HCT116 (cell line): ENCODE measurements at regions not wholly inside any gene's neighbourhood (a gene's known extent, or its start where the extent isn't known, plus 50 kb on each side); places are given as distances from the start of the nearest gene placed in this dataset.

ENCODE experiments used
- CTCF ChIP-seq, 3 experiments: fragments of 200-600 bp in 1 of 3; sonication (generic) in 1 of 3; IDR thresholded peaks in 2 of 3; conservative IDR thresholded peaks in 1 of 3; 2 replicates each; pipeline ENCODE4 v1.5.1; 2012 to 2017; ENCODE audit warnings: low read depth in 2 of 3, low read length in 2 of 3, antibody characterized with exemption in 1 of 3, borderline replicate concordance in 1 of 3, control low read depth in 1 of 3, mild to moderate bottlenecking in 1 of 3, mixed read lengths in 1 of 3, mixed run types in 1 of 3, moderate library complexity in 1 of 3; ENCODE audit not compliant: insufficient read depth in 1 of 3
- ELF1 ChIP-seq: IDR thresholded peaks from 2 replicates; pipeline ENCODE4 v1.6.1; 2012; ENCODE audit warnings: low read depth, borderline replicate concordance
- POLR2A ChIP-seq: IDR thresholded peaks from 2 replicates; pipeline ENCODE4 v1.7.0; 2011; ENCODE audit warnings: borderline replicate concordance; ENCODE audit not compliant: insufficient read depth, insufficient read length; ENCODE audit errors: extremely low read depth
- SRF ChIP-seq: IDR thresholded peaks from 2 replicates; pipeline ENCODE4 v1.6.1; 2012; ENCODE audit warnings: low read depth

- TF ChIP-seq CTCF (IDR thresholded peaks at IDR 0.05 in 2 of 3, conservative IDR thresholded peaks at IDR 0.05 in 1 of 3; ENCODE audit: borderline replicate concordance in 1 of 3, insufficient read depth in 1 of 3, low read depth in 2 of 3, low read length in 2 of 3) (no peak), POLR2A (no peak), SRF (no peak), ELF1 (no peak)
Observed at GRCh38 chr2:225233234-225233633, 166.3 kb upstream of the NYAP2 start.
